Esophagus muscularis mucosa (tissue), 3 donors: ENCODE measurements at regions not wholly inside any gene's neighbourhood (a gene's known extent, or its start where the extent isn't known, plus 50 kb on each side); places are given as distances from the start of the nearest gene placed in this dataset.

Source experiments
- CTCF ChIP-seq, 3 experiments: fragments of 200-600 bp in 2 of 3; fragments of 450-650 bp in 1 of 3; sonication (generic) in 2 of 3; IDR thresholded peaks; one replicate each; pipeline ENCODE4 v1.5.1; 2017 to 2019; ENCODE audit warnings: antibody characterized with exemption in 3 of 3, mild to moderate bottlenecking in 2 of 3, moderate library complexity in 1 of 3
- POLR2A ChIP-seq: fragments of 450-650 bp; IDR thresholded peaks from one replicate; pipeline ENCODE4 v1.6.1; 2017; ENCODE audit warnings: antibody characterized with exemption, moderate library complexity, mild to moderate bottlenecking, low read depth

GRCh38 chr7:398888-399287 is 108.9 kb downstream of the FOXL3 start:
- TF ChIP-seq CTCF (IDR thresholded peaks at IDR 0.05) (no peak), POLR2A (no peak)
